H1 (cell line): ENCODE measurements at regions not wholly inside any gene's neighbourhood (a gene's known extent, or its start where the extent isn't known, plus 50 kb on each side); places are given as distances from the start of the nearest gene placed in this dataset.

Experiments
- GABPA ChIP-seq: IDR thresholded peaks from 2 replicates; pipeline ENCODE4 v1.6.1; 2011; ENCODE audit warnings: mild to moderate bottlenecking, low read length, moderate library complexity, borderline replicate concordance; ENCODE audit not compliant: insufficient read depth
- GTF2F1 ChIP-seq: IDR thresholded peaks from 2 replicates; pipeline ENCODE4 v1.6.1; 2012; ENCODE audit warnings: low read depth, low read length, improper control_type of control experiment, borderline replicate concordance
- JUND ChIP-seq: IDR thresholded peaks from 2 replicates; pipeline ENCODE4 v1.6.1; 2011; ENCODE audit warnings: mild to moderate bottlenecking, improper control_type of control experiment, low read length
- RAD21 ChIP-seq, 2 experiments: IDR thresholded peaks in 1 of 2; conservative IDR thresholded peaks in 1 of 2; 2 replicates each; pipeline ENCODE4 v1.6.1; 2011; ENCODE audit warnings: low read depth in 2 of 2, low read length in 2 of 2, improper control_type of control experiment in 1 of 2, inconsistent platforms in 1 of 2, mild to moderate bottlenecking in 1 of 2, moderate library complexity in 1 of 2
- SIN3A ChIP-seq, 2 experiments: IDR thresholded peaks in 1 of 2; conservative IDR thresholded peaks in 1 of 2; 2 replicates each; pipeline ENCODE4 v1.6.1; 2011 to 2012; ENCODE audit warnings: low read length in 2 of 2, improper control_type of control experiment in 1 of 2, low read depth in 1 of 2, mild to moderate bottlenecking in 1 of 2
- TAF1 ChIP-seq: IDR thresholded peaks from 2 replicates; pipeline ENCODE4 v1.6.1; 2011; ENCODE audit warnings: mild to moderate bottlenecking, low read depth, low read length
- USF2 ChIP-seq: IDR thresholded peaks from 2 replicates; pipeline ENCODE4 v1.6.1; 2011; ENCODE audit warnings: low read length, improper control_type of control experiment
- YY1 ChIP-seq: IDR thresholded peaks from 2 replicates; pipeline ENCODE4 v1.6.1; 2011; ENCODE audit warnings: low read depth, mild to moderate bottlenecking, low read length
- ZNF274 ChIP-seq: IDR thresholded peaks from 2 replicates; pipeline ENCODE4 v1.7.0; 2012; ENCODE audit warnings: low read length, borderline replicate concordance; ENCODE audit errors: extremely low read depth
- TF ChIP-seq, protein P1 (sequence below), 3 experiments: IDR thresholded peaks; 1 replicate in 2 of 3; 2 replicates in 1 of 3; pipeline versions ENCODE4 v1.5.1 to v1.6.1; 2011; ENCODE audit warnings: low read length in 3 of 3, mild to moderate bottlenecking in 3 of 3, inconsistent platforms in 2 of 3, low read depth in 1 of 3, moderate library complexity in 1 of 3; ENCODE audit not compliant: insufficient read depth in 1 of 3; ENCODE audit errors: control extremely low read depth in 1 of 3

GRCh38 chr7:24010495-24010894 lies 273.5 kb upstream of the NPY start:
- TF ChIP-seq TAF1 = no peak
- TF ChIP-seq YY1 = no peak
- no peak for TF ChIP-seq USF2
- TF ChIP-seq JUND = no peak
- TF ChIP-seq, protein P1, sequence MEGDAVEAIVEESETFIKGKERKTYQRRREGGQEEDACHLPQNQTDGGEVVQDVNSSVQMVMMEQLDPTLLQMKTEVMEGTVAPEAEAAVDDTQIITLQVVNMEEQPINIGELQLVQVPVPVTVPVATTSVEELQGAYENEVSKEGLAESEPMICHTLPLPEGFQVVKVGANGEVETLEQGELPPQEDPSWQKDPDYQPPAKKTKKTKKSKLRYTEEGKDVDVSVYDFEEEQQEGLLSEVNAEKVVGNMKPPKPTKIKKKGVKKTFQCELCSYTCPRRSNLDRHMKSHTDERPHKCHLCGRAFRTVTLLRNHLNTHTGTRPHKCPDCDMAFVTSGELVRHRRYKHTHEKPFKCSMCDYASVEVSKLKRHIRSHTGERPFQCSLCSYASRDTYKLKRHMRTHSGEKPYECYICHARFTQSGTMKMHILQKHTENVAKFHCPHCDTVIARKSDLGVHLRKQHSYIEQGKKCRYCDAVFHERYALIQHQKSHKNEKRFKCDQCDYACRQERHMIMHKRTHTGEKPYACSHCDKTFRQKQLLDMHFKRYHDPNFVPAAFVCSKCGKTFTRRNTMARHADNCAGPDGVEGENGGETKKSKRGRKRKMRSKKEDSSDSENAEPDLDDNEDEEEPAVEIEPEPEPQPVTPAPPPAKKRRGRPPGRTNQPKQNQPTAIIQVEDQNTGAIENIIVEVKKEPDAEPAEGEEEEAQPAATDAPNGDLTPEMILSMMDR (IDR thresholded peaks at IDR 0.05; ENCODE audit: control extremely low read depth in 1 of 3, insufficient read depth in 1 of 3, low read depth in 1 of 3, low read length in 3 of 3) = no peak
- no peak for TF ChIP-seq ZNF274
- TF ChIP-seq SIN3A (conservative IDR thresholded peaks at IDR 0.05 in 1 of 2, IDR thresholded peaks at IDR 0.05 in 1 of 2; ENCODE audit: low read depth in 1 of 2, low read length in 2 of 2) = no peak
- TF ChIP-seq GABPA = no peak
- no peak for TF ChIP-seq RAD21 (IDR thresholded peaks at IDR 0.05 in 1 of 2, conservative IDR thresholded peaks at IDR 0.05 in 1 of 2; ENCODE audit: low read depth in 2 of 2, low read length in 2 of 2)
- TF ChIP-seq GTF2F1 = no peak
